GM12892 (cell line): ENCODE measurements at regions not wholly inside any gene's neighbourhood (a gene's known extent, or its start where the extent isn't known, plus 50 kb on each side); places are given as distances from the start of the nearest gene placed in this dataset.

Experiments used
- POLR2A ChIP-seq: IDR thresholded peaks from 2 replicates; pipeline ENCODE4 v1.6.1; 2011; ENCODE audit warnings: low read depth, low read length, control low read depth
- POLR2AphosphoS5 ChIP-seq: IDR thresholded peaks from 2 replicates; pipeline ENCODE4 v1.6.1; 2011; ENCODE audit warnings: low read depth, low read length, control low read depth

DNA sequence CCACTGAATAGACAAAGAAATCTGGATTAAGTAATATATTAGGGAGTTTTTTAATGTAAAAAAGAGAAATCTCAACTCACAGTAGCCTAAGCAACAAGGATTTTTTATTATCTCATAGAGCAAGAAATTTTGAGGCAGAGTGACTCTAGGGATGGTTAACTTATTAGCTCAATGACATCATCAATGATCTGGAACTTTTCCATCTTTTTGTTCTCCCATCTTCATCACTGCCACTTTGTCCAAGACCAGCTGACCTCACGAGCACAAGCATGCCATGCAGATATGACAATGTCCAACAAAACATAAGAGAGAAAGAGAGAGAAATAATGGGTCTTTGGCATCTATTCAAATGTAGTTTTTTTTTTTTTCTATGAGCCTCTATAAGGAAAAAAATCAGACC lies 211.8 kb upstream of the RND3 start:
- no peak for TF ChIP-seq POLR2AphosphoS5
- TF ChIP-seq POLR2A = no peak
